NCI-H2029 (cell line): ENCODE measurements at regions not wholly inside any gene's neighbourhood (a gene's known extent, or its start where the extent isn't known, plus 50 kb on each side); places are given as distances from the start of the nearest gene placed in this dataset.
"Not testable (repeated sequence)": the region's sequence is repeated elsewhere in the genome, so short reads cannot be mapped to it uniquely, and the experiment has no call there.

ENCODE experiments used
- DNase-seq: peaks from one replicate; lab custom pipeline; 2025; lab: John Stamatoyannopoulos, UW

GRCh38 chr16:73951481-73951880, 345.1 kb upstream of the PSMD7 start:
- no peak for DNase-seq

GRCh38 chr16:73949574-73950320, 346.9 kb upstream of the PSMD7 start:
- peak; percentile 12 for DNase-seq

GRCh38 chr16:73945631-73946030, 351.0 kb upstream of the PSMD7 start:
- DNase-seq, result no peak

- not testable (repeated sequence) for DNase-seq
These were observed 353.4 kb upstream of the PSMD7 start for GRCh38 chr16:73943184-73943583.

GRCh38 chr16:73940786-73941185, 355.8 kb upstream of the PSMD7 start:
- not testable (repeated sequence) for DNase-seq

GRCh38 chr16:73923951-73924350, 372.7 kb upstream of the PSMD7 start:
- DNase-seq, result no peak

- DNase-seq, result no peak
These were observed 375.3 kb upstream of the PSMD7 start for GRCh38 chr16:73921295-73921694.

- no peak for DNase-seq
These were observed 379.6 kb upstream of the PSMD7 start for GRCh38 chr16:73916829-73917594.

GRCh38 chr16:73915935-73916334, 380.7 kb upstream of the PSMD7 start:
- no peak for DNase-seq

- no peak for DNase-seq
These were observed 381.5 kb upstream of the PSMD7 start for GRCh38 chr16:73915140-73915539.

- no peak for DNase-seq
These were observed 383.8 kb upstream of the PSMD7 start for GRCh38 chr16:73912850-73913249.

GRCh38 chr16:73912281-73912680, 384.3 kb upstream of the PSMD7 start:
- no peak for DNase-seq

GRCh38 chr16:73909529-73910035, 387.0 kb upstream of the PSMD7 start:
- DNase-seq, result no peak

GRCh38 chr16:73891129-73891542, 405.5 kb upstream of the PSMD7 start:
- DNase-seq, result no peak

GRCh38 chr16:73890186-73891128, 406.2 kb upstream of the PSMD7 start:
- no peak for DNase-seq

GRCh38 chr16:73888840-73889490, 407.6 kb upstream of the PSMD7 start:
- no peak for DNase-seq

- no peak for DNase-seq
These were observed 408.7 kb upstream of the PSMD7 start for GRCh38 chr16:73887911-73888310.

- DNase-seq, result no peak
These were observed 410.2 kb upstream of the PSMD7 start for GRCh38 chr16:73886426-73886825.

- DNase-seq, result no peak
These were observed 411.3 kb upstream of the PSMD7 start for GRCh38 chr16:73885319-73885718.

GRCh38 chr16:73883841-73884240, 412.8 kb upstream of the PSMD7 start:
- DNase-seq, result no peak

GRCh38 chr16:73883126-73883525, 413.5 kb upstream of the PSMD7 start:
- no peak for DNase-seq

GRCh38 chr16:73882651-73883050, 414.0 kb upstream of the PSMD7 start:
- DNase-seq, result no peak
